HPDE6-E6E7 (cell line): ENCODE measurements at regions not wholly inside any gene's neighbourhood (a gene's known extent, or its start where the extent isn't known, plus 50 kb on each side); places are given as distances from the start of the nearest gene placed in this dataset.

Experiments
- DNase-seq: peaks from one replicate; pipeline ENCODE4 v3.0.0; 2011; ENCODE audit warnings: missing footprints; ENCODE audit errors: extremely low spot score

GRCh38 chr2:221693365-221693764, 121.3 kb upstream of the EPHA4 start:
- DNase-seq: no peak

GRCh38 chr2:221691571-221691970, 119.5 kb upstream of the EPHA4 start:
- no peak for DNase-seq

DNA sequence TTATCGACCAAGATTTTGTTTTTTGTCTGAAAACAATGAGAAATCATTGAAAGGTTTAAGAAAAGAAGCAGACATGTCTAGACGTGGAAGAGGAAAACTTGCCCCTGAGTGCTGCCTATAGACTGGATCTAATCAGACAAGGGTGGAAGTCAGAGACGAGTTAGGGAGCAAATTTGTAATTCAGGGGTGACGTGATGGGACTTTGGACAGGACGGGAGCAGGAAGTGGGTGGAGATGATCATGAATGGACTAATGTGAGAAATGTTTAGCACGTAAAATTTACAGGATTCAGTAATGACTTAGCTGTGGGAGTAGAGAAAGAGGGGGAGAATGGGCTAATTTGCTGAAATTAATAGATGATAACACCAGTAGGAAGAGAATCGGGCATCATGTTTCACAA, 117.0 kb upstream of the EPHA4 start:
- no peak for DNase-seq

- no peak for DNase-seq
Observed at GRCh38 chr2:221680548-221680947, 108.4 kb upstream of the EPHA4 start.

DNA sequence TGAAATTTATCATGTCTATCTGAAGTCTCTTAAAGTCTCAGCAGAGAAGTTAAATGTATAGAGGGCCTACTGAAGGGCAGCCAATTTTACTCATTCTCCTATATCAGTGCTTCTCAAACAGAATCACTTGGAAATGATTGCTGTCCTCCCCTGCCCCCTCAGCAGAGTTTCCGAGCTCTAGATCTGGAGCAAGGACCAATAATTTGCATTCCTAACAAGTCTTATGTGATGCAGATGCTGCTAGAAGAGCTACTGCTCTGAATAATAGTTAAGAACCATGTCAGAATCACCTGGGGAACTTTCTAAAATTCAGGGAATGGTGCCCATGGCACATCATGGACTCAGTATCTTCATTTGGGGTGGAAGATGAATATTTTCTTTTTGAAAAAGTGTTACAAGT, 105.6 kb upstream of the EPHA4 start:
- DNase-seq: no peak

DNA sequence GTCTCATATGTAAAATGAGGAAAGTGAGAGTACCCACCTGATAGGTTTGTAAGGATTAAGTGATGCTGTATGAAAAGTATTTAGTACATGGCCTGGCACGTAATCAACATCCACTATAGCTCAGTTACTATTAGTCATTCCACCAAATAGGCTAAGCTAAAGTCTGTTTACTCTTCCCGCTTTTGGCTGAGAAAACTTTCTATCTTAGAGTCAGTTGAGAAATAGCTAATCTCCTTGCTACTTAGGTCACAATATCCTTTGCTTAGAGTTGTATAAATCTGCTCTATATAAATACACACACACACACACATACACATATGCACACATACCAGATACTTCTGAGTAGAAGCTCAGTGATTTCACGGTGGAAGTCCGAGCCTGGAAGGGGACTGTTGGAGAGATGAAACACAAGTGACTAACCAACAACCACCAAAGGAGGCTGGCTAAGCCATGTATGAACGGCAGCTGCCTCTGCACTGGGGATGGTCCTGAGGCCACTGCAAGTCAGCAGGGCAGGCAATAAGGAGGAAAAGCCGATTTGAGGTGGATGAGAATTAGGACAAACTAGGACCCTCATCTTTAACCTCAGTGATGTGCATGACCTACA, 104.6 kb upstream of the EPHA4 start:
- DNase-seq: no peak

DNA sequence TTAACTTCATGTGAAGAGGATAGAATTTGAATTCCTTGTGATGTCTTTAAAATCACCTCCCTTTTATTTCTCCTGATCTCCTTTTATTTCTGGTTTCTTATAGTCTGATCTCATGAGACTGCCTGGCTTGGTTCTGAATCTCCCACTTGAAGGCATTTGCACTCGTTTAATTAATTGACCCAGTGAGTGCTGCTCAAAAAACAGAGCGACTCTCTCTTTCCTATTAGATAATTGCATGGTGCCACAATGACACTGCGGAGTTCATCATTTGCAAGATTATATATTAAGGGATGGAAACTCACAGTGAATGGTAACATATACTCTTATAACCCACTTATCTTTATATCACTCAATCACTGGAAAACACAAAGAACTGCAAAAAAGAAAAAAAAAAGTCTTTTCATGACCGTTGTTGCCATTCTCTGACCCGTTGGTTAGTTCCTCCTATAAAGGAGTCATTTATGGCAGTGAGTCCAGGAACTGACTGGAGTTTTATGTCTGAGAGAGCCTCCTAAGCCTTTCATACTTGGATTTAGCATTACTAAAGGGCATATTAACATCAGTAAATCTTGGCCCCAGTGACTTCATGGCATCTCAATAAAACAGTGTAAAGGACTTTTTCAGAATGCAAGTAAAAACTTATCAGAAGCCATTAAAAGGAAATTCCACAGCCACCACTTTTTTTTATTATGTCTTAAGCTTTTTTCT, 103.3 kb upstream of the EPHA4 start:
- no peak for DNase-seq

- no peak for DNase-seq
Observed at GRCh38 chr2:221674446-221674845, 102.3 kb upstream of the EPHA4 start.

DNA sequence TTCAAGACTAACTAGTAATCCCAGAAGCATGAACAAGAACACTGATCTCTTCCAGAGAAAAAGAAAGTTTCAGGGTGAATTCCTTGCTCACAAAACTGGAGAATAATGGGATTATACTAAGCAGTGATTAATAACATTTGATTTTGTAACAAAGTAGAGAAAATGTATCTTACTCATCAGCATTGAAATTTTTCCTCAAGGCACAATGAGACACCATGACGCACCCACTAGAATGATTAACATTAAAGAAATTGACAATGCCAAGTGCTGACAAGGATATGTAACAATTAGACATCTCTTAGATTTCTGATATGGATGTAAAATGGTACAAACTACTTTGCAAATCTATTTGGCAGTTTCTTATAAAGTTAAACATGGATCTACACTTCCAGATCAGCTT, 101.1 kb upstream of the EPHA4 start:
- no peak for DNase-seq

DNA sequence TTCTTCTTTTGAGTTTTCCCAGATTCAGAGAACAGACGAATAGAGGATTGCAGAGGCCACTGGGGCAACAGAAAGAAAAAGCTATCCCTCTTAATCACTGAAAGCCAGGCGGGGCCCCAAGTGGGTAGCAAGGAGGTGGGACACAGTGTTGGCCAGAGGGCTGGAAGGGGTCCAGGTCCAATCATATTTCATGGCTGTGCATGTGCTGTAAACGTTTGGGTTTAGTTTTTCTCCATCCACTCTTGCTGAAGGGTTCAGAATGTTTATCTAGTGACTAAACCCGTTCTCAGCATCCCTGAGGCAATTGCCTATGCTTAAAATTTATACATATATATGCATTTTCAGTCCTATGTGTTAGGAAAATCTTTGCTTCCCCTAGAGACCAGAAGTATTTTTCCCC, 99.4 kb upstream of the EPHA4 start:
- no peak for DNase-seq

GRCh38 chr2:221662689-221663391, 90.7 kb upstream of the EPHA4 start:
- no peak for DNase-seq

- DNase-seq: no peak
Observed at GRCh38 chr2:221657806-221658205, 85.7 kb upstream of the EPHA4 start.

DNA sequence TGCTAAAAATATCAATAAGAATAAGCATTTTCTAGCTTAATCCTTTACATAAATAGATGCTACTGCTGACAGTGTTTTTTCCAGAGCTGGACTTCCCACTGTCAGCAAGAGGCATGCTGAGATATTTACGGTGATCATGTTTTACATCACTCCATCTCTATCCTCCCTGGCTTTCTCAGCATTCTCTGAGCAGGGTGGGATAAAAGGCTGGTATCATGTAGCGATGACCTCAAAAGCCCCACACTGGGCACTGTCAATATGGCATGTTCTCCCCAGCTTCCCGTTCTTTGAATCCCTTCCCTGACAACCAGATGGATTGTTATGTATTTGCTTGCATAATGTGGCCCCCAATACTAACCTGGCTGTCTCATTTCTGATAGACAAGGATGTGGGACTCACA, 83.2 kb upstream of the EPHA4 start:
- no peak for DNase-seq

DNA sequence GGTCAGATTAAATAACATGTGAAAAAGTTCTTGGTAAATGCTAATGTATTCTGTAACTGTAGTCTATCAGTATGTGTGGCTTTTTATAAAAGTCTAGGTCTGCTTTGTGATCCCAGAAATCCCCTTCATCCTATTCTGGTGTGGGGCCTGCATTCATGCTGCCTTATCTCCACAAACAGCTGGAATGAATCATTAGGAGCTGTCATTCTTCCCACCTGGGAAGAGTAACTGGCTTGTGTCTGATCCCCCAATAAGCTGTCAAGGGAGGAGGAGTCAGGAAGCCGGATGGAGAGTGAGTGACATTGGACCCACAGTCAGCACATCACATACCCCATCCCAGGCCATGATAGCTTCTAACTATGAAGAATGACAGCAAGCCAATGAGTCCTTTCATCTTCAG, 81.1 kb upstream of the EPHA4 start:
- DNase-seq: no peak

- no peak for DNase-seq
Observed at GRCh38 chr2:221649051-221649775, 77.1 kb upstream of the EPHA4 start.

DNA sequence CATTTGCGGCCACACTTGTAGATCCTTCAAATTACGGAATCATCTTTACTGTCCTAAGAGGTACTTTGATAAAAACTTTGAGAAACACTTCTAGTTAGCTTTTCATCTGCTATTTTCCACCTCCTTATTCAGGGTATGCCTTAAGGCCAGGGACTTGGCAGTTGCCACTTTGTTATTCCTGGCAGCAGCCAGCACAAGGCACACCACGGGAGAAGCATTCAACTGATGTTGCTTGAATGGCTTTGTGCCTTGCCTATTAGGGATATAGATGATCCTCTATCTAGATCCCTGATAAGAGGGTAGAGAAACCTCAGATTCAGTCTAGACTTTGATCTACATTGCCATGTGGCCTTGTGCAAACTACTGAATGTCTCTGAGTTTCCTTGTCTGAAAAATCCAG, 70.3 kb upstream of the EPHA4 start:
- no peak for DNase-seq

GRCh38 chr2:221641181-221641871, 69.2 kb upstream of the EPHA4 start:
- no peak for DNase-seq

GRCh38 chr2:221640686-221641085, 68.6 kb upstream of the EPHA4 start:
- DNase-seq: no peak

GRCh38 chr2:221637851-221638250, 65.7 kb upstream of the EPHA4 start:
- DNase-seq: no peak

- DNase-seq: no peak
Observed at GRCh38 chr2:221635949-221636348, 63.8 kb upstream of the EPHA4 start.

- no peak for DNase-seq
Observed at GRCh38 chr2:221629468-221629867, 57.4 kb upstream of the EPHA4 start.

DNA sequence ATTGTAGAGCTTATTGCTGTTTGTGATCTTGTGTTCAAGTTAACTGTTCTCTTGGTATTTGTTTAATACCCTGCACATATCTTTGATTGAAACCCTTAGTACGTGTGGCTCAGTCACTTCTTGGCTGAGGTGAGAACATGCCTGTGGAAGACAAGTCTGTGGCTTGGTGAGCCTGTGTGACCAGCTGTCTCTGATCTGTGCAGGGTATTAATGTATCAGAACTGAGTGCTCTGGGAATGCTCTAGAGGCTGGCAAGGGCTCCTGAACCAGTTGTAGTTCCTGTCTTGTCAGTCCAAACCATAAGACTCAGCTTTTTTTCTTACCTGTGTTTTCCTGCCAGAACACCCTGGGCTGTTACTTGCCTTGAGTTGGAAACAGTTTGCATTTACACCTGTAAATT, 52.4 kb upstream of the EPHA4 start:
- DNase-seq: no peak
